Astrocyte (in vitro differentiated cells and primary cell): ENCODE measurements at regions not wholly inside any gene's neighbourhood (a gene's known extent, or its start where the extent isn't known, plus 50 kb on each side); places are given as distances from the start of the nearest gene placed in this dataset.

ENCODE experiments used
- DNase-seq: peaks from one replicate; pipeline ENCODE4 v3.0.0-alpha.2; 2010; ENCODE audit warnings: low read depth
- FAIRE-seq: peaks from 2 replicates; lab custom pipeline; 2011; peaks lifted over from hg19 to GRCh38; lab: Jason Lieb, UNC
- H2AFZ ChIP-seq: 2 replicates; pipeline ENCODE4 v1.6.0; 2012; ENCODE audit warnings: low read depth, low read length, inconsistent platforms
- H3K27ac ChIP-seq: 2 replicates; pipeline ENCODE4 v1.5.1; 2011; ENCODE audit warnings: low read depth, low read length, inconsistent platforms
- H3K27me3 ChIP-seq: 2 replicates; pipeline ENCODE4 v1.6.0; 2011; ENCODE audit warnings: low read length, inconsistent platforms; ENCODE audit not compliant: insufficient read depth
- H3K36me3 ChIP-seq: 2 replicates; pipeline ENCODE4 v1.5.1; 2011; ENCODE audit warnings: low read length, inconsistent platforms; ENCODE audit not compliant: insufficient read depth
- H3K4me1 ChIP-seq: 2 replicates; pipeline ENCODE4 v1.5.1; 2011; ENCODE audit warnings: low read length, inconsistent platforms; ENCODE audit not compliant: insufficient read depth
- H3K4me2 ChIP-seq: 2 replicates; pipeline ENCODE4 v1.6.0; 2012; ENCODE audit warnings: low read length, inconsistent platforms
- H3K4me3 ChIP-seq: 2 replicates; pipeline ENCODE4 v1.5.1; 2011; ENCODE audit warnings: low read depth, mild to moderate bottlenecking, low read length, inconsistent platforms; ENCODE audit not compliant: insufficient read depth
- H3K79me2 ChIP-seq: 2 replicates; pipeline ENCODE4 v1.6.0; 2012; ENCODE audit warnings: mild to moderate bottlenecking, low read length, inconsistent platforms; ENCODE audit not compliant: insufficient read depth
- H3K9ac ChIP-seq: 2 replicates; pipeline ENCODE4 v1.6.0; 2012; ENCODE audit warnings: mild to moderate bottlenecking, low read length, inconsistent platforms
- H3K9me3 ChIP-seq: 2 replicates; pipeline ENCODE4 v1.5.1; 2012; ENCODE audit warnings: low read depth, mild to moderate bottlenecking, low read length, inconsistent platforms; ENCODE audit not compliant: insufficient read depth
- H4K20me1 ChIP-seq: 2 replicates; pipeline ENCODE4 v1.6.0; 2012; ENCODE audit warnings: low read length, inconsistent platforms; ENCODE audit not compliant: insufficient read depth
- H3K27ac Mint-ChIP-seq: one replicate; pipeline ENCODE4 v1.8.0; 2021; ENCODE audit warnings: mild to moderate bottlenecking, mixed read lengths; ENCODE audit not compliant: unreplicated experiment
- H3K27me3 Mint-ChIP-seq: one replicate; pipeline ENCODE4 v1.8.0; 2021; ENCODE audit warnings: low read depth, mixed read lengths; ENCODE audit not compliant: unreplicated experiment
- H3K36me3 Mint-ChIP-seq: one replicate; pipeline ENCODE4 v1.8.0; 2021; ENCODE audit warnings: low read depth, mixed read lengths; ENCODE audit not compliant: unreplicated experiment
- H3K4me1 Mint-ChIP-seq: one replicate; pipeline ENCODE4 v1.8.0; 2021; ENCODE audit warnings: low read depth, mixed read lengths; ENCODE audit not compliant: unreplicated experiment
- H3K4me3 Mint-ChIP-seq: one replicate; pipeline ENCODE4 v1.8.0; 2021; ENCODE audit warnings: mild to moderate bottlenecking, moderate library complexity, mixed read lengths; ENCODE audit not compliant: unreplicated experiment
- H3K9me3 Mint-ChIP-seq: one replicate; pipeline ENCODE4 v1.8.0; 2021; ENCODE audit warnings: mild to moderate bottlenecking, mixed read lengths; ENCODE audit not compliant: unreplicated experiment
- CTCF ChIP-seq: IDR thresholded peaks from 2 replicates; pipeline ENCODE4 v1.5.1; 2011; ENCODE audit warnings: low read depth, mild to moderate bottlenecking, inconsistent platforms, low read length, moderate library complexity; ENCODE audit not compliant: insufficient read depth
- EZH2 ChIP-seq: IDR thresholded peaks from 2 replicates; pipeline ENCODE4 v1.6.1; 2012; ENCODE audit warnings: mild to moderate bottlenecking, low read length, inconsistent platforms; ENCODE audit not compliant: insufficient read depth

DNA sequence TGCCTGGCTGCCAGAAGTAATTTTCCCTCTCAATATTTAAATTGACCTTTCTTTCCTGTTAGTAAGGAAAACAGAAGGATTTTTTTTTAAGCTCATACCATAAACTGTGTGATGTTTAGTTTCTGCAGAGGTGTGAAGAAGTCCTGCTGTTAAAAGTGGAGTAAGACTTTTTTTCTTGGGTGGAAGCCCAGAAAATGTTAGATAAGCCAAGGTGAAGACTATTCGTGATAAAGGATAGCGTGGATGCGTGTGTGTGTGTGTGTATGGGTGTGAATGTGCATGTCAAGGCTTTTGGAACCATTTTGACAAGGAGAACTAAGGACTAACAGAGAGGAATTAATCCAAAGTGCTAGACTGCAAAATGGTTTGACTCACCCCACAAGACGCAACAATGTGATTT, 152.9 kb upstream of the SEL1L start:
- Histone ChIP-seq H3K4me2 (no peak overlapping the region), H3K4me3 (no peak overlapping the region), H4K20me1 (no peaks in the 10 kb centered on the region), H3K9me3 (no peaks in the 10 kb centered on the region), H3K27ac (no peak overlapping the region), H3K27me3 (no peaks in the 10 kb centered on the region), H3K9ac (no peak overlapping the region), H3K79me2 (no peaks in the 10 kb centered on the region), H2AFZ (no peak overlapping the region), H3K4me1 (no peaks in the 10 kb centered on the region), H3K36me3 (no peaks in the 10 kb centered on the region)
- H3K4me3 Mint-ChIP-seq, result no peak overlapping the region
- no peaks in the 10 kb centered on the region for H3K36me3 Mint-ChIP-seq
- FAIRE-seq (no peak), DNase-seq (no peak)
- no peak overlapping the region for H3K27ac Mint-ChIP-seq
- H3K9me3 Mint-ChIP-seq, result peaks cover 2% of the 10 kb centered on the region
- peaks cover 4% of the 10 kb centered on the region for H3K27me3 Mint-ChIP-seq
- no peaks in the 10 kb centered on the region for H3K4me1 Mint-ChIP-seq
- no peak for TF ChIP-seq EZH2

DNA sequence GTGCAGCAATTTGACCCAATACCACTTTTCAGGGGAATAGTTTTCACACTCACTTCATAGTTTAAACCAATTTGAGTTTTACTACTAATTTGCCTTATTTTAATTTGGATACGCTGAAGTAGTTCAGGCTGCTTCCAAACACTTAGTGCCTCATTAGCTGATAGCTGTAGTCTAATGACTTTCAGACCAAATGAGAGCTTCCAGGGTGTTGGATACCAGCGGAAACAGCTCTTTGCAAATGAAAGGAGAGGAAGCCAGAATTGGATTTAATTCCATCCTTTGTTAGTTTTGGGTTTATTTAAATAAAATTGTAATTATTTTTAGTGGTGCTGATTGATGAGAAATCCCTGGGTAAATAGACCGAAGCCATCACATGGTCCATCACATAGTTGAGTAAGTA, 158.3 kb upstream of the SEL1L start:
- Mint-ChIP-seq H3K9me3 (no peaks in the 10 kb centered on the region), H3K27me3 (peaks cover 8% of the 10 kb centered on the region), H3K27ac (no peak overlapping the region), H3K36me3 (no peaks in the 10 kb centered on the region), H3K4me3 (no peak overlapping the region), H3K4me1 (no peaks in the 10 kb centered on the region)
- DNase-seq (no peak), FAIRE-seq (no peak)
- Histone ChIP-seq H3K9me3 (no peaks in the 10 kb centered on the region), H4K20me1 (no peaks in the 10 kb centered on the region), H3K4me3 (no peak overlapping the region), H3K27ac (no peak overlapping the region), H3K4me1 (no peaks in the 10 kb centered on the region), H2AFZ (no peak overlapping the region), H3K9ac (no peak overlapping the region), H3K4me2 (no peak overlapping the region), H3K27me3 (no peaks in the 10 kb centered on the region), H3K79me2 (no peaks in the 10 kb centered on the region), H3K36me3 (no peaks in the 10 kb centered on the region)
- no peak for TF ChIP-seq EZH2
- TF ChIP-seq CTCF, result no peak

GRCh38 chr14:81694419-81694818, 160.8 kb upstream of the SEL1L start:
- Histone ChIP-seq H2AFZ (no peak overlapping the region), H4K20me1 (no peaks in the 10 kb centered on the region), H3K4me3 (no peak overlapping the region), H3K36me3 (no peaks in the 10 kb centered on the region), H3K27ac (no peak overlapping the region), H3K4me2 (no peak overlapping the region), H3K27me3 (no peaks in the 10 kb centered on the region), H3K4me1 (no peaks in the 10 kb centered on the region), H3K9me3 (no peaks in the 10 kb centered on the region), H3K9ac (no peak overlapping the region), H3K79me2 (no peaks in the 10 kb centered on the region)
- Mint-ChIP-seq H3K27me3 (peaks cover 5% of the 10 kb centered on the region), H3K27ac (no peak overlapping the region), H3K4me1 (no peaks in the 10 kb centered on the region), H3K4me3 (no peak overlapping the region), H3K36me3 (no peaks in the 10 kb centered on the region), H3K9me3 (no peaks in the 10 kb centered on the region)
- DNase-seq, result no peak
- FAIRE-seq, result no peak
- TF ChIP-seq CTCF (no peak), EZH2 (no peak)
